CD8-positive, alpha-beta memory T cell (primary cell): ENCODE measurements at regions not wholly inside any gene's neighbourhood (a gene's known extent, or its start where the extent isn't known, plus 50 kb on each side); places are given as distances from the start of the nearest gene placed in this dataset.

Experiments
- CTCF ChIA-PET: fragments of 350-600 bp; sonication (Branson Sonifier 250); formaldehyde crosslinking; loops from one replicate; lab custom pipeline; 2021; ENCODE audit warnings: antibody characterized with exemption; lab: Charles Lee
- POLR2A ChIA-PET: fragments of 350-600 bp; sonication (Branson Sonifier 250); formaldehyde crosslinking; loops from one replicate; lab custom pipeline; 2021; ENCODE audit warnings: antibody characterized with exemption; lab: Charles Lee
- DNase-seq, 5 donors: peaks; one replicate each; pipeline versions ENCODE4 v3.0.0 to v3.0.0-alpha.2; 2020 to 2022; ENCODE audit warnings: mixed read lengths in 1 of 5
- H3K27ac ChIP-seq: one replicate; pipeline ENCODE4 v1.7.0; 2013; ENCODE audit warnings: low read depth, mild to moderate bottlenecking, low read length, moderate library complexity
- H3K27me3 ChIP-seq: 2 replicates; pipeline ENCODE4 v1.7.0; 2013; ENCODE audit warnings: low read length, mild to moderate bottlenecking; ENCODE audit not compliant: insufficient read depth, poor library complexity, severe bottlenecking
- H3K36me3 ChIP-seq: 2 replicates; pipeline ENCODE4 v1.7.0; 2013; ENCODE audit warnings: mild to moderate bottlenecking, low read length, moderate library complexity; ENCODE audit not compliant: insufficient read depth
- H3K4me1 ChIP-seq: 2 replicates; pipeline ENCODE4 v1.7.0; 2013; ENCODE audit warnings: mild to moderate bottlenecking, low read length, moderate library complexity; ENCODE audit not compliant: insufficient read depth
- H3K4me3 ChIP-seq: 2 replicates; pipeline ENCODE4 v1.7.0; 2013; ENCODE audit warnings: mild to moderate bottlenecking, low read length
- H3K9me3 ChIP-seq: 2 replicates; pipeline ENCODE4 v1.7.0; 2013; ENCODE audit warnings: mild to moderate bottlenecking, low read length
- H3K27ac Mint-ChIP-seq, 8 donors: one replicate each; pipeline ENCODE4 v1.8.0; 2020 to 2021; ENCODE audit warnings: mixed read lengths in 8 of 8, mild to moderate bottlenecking in 6 of 8, inconsistent platforms in 3 of 8, moderate library complexity in 3 of 8
- H3K27me3 Mint-ChIP-seq, 2 donors: one replicate each; pipeline ENCODE4 v1.8.0; 2020 to 2021; ENCODE audit warnings: mixed read lengths in 2 of 2, mild to moderate bottlenecking in 1 of 2, moderate library complexity in 1 of 2
- H3K36me3 Mint-ChIP-seq, 3 donors: one replicate each; pipeline ENCODE4 v1.8.0; 2020 to 2021; ENCODE audit warnings: mixed read lengths in 3 of 3, inconsistent platforms in 1 of 3, mild to moderate bottlenecking in 1 of 3
- H3K4me1 Mint-ChIP-seq, 3 donors: one replicate each; pipeline ENCODE4 v1.8.0; 2020 to 2021; ENCODE audit warnings: mixed read lengths in 3 of 3, inconsistent platforms in 1 of 3, mild to moderate bottlenecking in 1 of 3
- H3K4me3 Mint-ChIP-seq, 7 donors: one replicate each; pipeline ENCODE4 v1.8.0; 2020 to 2021; ENCODE audit warnings: mixed read lengths in 7 of 7, mild to moderate bottlenecking in 6 of 7, moderate library complexity in 4 of 7, inconsistent platforms in 2 of 7
- H3K9me3 Mint-ChIP-seq, 5 donors: one replicate each; pipeline ENCODE4 v1.8.0; 2020 to 2022; ENCODE audit warnings: mixed read lengths in 5 of 5, mild to moderate bottlenecking in 3 of 5, moderate library complexity in 2 of 5, inconsistent platforms in 1 of 5

- ChIA-PET CTCF (no interaction called here), POLR2A (no interaction called here)
- peaks cover 0 to 7% (median 0%) of the 10 kb centered on the region in 5 donors for H3K9me3 Mint-ChIP-seq
- no peaks in the 10 kb centered on the region for H3K4me1 Mint-ChIP-seq
- no peak overlapping the region for H3K4me3 Mint-ChIP-seq
- DNase-seq: no peak
- no peak overlapping the region for H3K27ac ChIP-seq
- H3K4me3 ChIP-seq: no peak overlapping the region
- H3K9me3 ChIP-seq: no peaks in the 10 kb centered on the region
- H3K27ac Mint-ChIP-seq: no peak overlapping the region
- no peaks in the 10 kb centered on the region for H3K4me1 ChIP-seq
- no peaks in the 10 kb centered on the region for H3K27me3 ChIP-seq
- no peaks in the 10 kb centered on the region for H3K36me3 ChIP-seq
- peaks cover 3 to 15% of the 10 kb centered on the region in 2 donors for H3K27me3 Mint-ChIP-seq
- no peaks in the 10 kb centered on the region for H3K36me3 Mint-ChIP-seq
Measured at GRCh38 chr1:30172299-30172694, 551.1 kb downstream of the MATN1 start.

GRCh38 chr1:30171537-30172298 is 551.7 kb downstream of the MATN1 start:
- ChIA-PET CTCF (no interaction called here), POLR2A (no interaction called here)
- Mint-ChIP-seq H3K4me3 (no peak overlapping the region), H3K27ac (no peak overlapping the region), H3K36me3 (no peaks in the 10 kb centered on the region), H3K27me3 (peaks cover 3 to 15% of the 10 kb centered on the region in 2 donors), H3K9me3 (peaks cover 0 to 1% (median 0%) of the 10 kb centered on the region in 5 donors), H3K4me1 (no peaks in the 10 kb centered on the region)
- H3K4me1 ChIP-seq: no peaks in the 10 kb centered on the region
- no peaks in the 10 kb centered on the region for H3K36me3 ChIP-seq
- no peak for DNase-seq
- H3K4me3 ChIP-seq: no peak overlapping the region
- no peaks in the 10 kb centered on the region for H3K27me3 ChIP-seq
- no peak overlapping the region for H3K27ac ChIP-seq
- no peaks in the 10 kb centered on the region for H3K9me3 ChIP-seq

GRCh38 chr1:30169269-30169668 is 554.1 kb downstream of the MATN1 start:
- Histone ChIP-seq H3K4me1 (no peaks in the 10 kb centered on the region), H3K27me3 (no peaks in the 10 kb centered on the region), H3K4me3 (no peak overlapping the region), H3K9me3 (no peaks in the 10 kb centered on the region), H3K27ac (no peak overlapping the region), H3K36me3 (no peaks in the 10 kb centered on the region)
- Mint-ChIP-seq H3K36me3 (no peaks in the 10 kb centered on the region), H3K9me3 (no peaks in the 10 kb centered on the region), H3K27ac (no peak overlapping the region), H3K4me3 (no peak overlapping the region), H3K4me1 (no peaks in the 10 kb centered on the region), H3K27me3 (peaks cover 4 to 17% of the 10 kb centered on the region in 2 donors)
- no peak for DNase-seq
- ChIA-PET POLR2A (no interaction called here), CTCF (no interaction called here)

GRCh38 chr1:30166174-30166573 is 557.2 kb downstream of the MATN1 start:
- H3K36me3 Mint-ChIP-seq: peaks cover 0 to 1% (median 0%) of the 10 kb centered on the region in 3 donors
- Histone ChIP-seq H3K9me3 (no peaks in the 10 kb centered on the region), H3K27me3 (no peaks in the 10 kb centered on the region), H3K27ac (no peak overlapping the region), H3K36me3 (no peaks in the 10 kb centered on the region), H3K4me3 (no peak overlapping the region), H3K4me1 (no peaks in the 10 kb centered on the region)
- ChIA-PET CTCF (no interaction called here), POLR2A (no interaction called here)
- no peak for DNase-seq
- H3K4me3 Mint-ChIP-seq: no peak overlapping the region
- peaks cover 0 to 2% (median 0%) of the 10 kb centered on the region in 5 donors for H3K9me3 Mint-ChIP-seq
- peaks cover 16 to 34% of the 10 kb centered on the region in 2 donors for H3K27me3 Mint-ChIP-seq
- H3K27ac Mint-ChIP-seq: no peak overlapping the region
- H3K4me1 Mint-ChIP-seq: no peaks in the 10 kb centered on the region

- H3K27ac ChIP-seq: no peak overlapping the region
- H3K9me3 ChIP-seq: no peaks in the 10 kb centered on the region
- peaks cover 0 to 1% (median 0%) of the 10 kb centered on the region in 3 donors for H3K36me3 Mint-ChIP-seq
- peaks cover 16 to 35% of the 10 kb centered on the region in 2 donors for H3K27me3 Mint-ChIP-seq
- H3K4me1 ChIP-seq: no peaks in the 10 kb centered on the region
- H3K4me3 Mint-ChIP-seq: no peak overlapping the region
- H3K27ac Mint-ChIP-seq: peak overlapping the region in 2 of 8 donors; percentile 49 to 56
- H3K4me1 Mint-ChIP-seq: no peaks in the 10 kb centered on the region
- ChIA-PET POLR2A (no interaction called here), CTCF (no interaction called here)
- H3K27me3 ChIP-seq: no peaks in the 10 kb centered on the region
- no peak for DNase-seq
- no peaks in the 10 kb centered on the region for H3K36me3 ChIP-seq
- H3K4me3 ChIP-seq: no peak overlapping the region
- H3K9me3 Mint-ChIP-seq: peaks cover 0 to 2% (median 0%) of the 10 kb centered on the region in 5 donors
Measured at GRCh38 chr1:30165116-30165515, 558.3 kb downstream of the MATN1 start.

GRCh38 chr1:30164693-30165092 is 558.7 kb downstream of the MATN1 start:
- Mint-ChIP-seq H3K4me1 (no peaks in the 10 kb centered on the region), H3K27me3 (peaks cover 16 to 36% of the 10 kb centered on the region in 2 donors), H3K9me3 (peaks cover 0 to 2% (median 0%) of the 10 kb centered on the region in 5 donors), H3K4me3 (no peak overlapping the region), H3K36me3 (peaks cover 0 to 1% (median 0%) of the 10 kb centered on the region in 3 donors), H3K27ac (no peak overlapping the region)
- DNase-seq: no peak
- no peak overlapping the region for H3K4me3 ChIP-seq
- ChIA-PET CTCF (no interaction called here), POLR2A (no interaction called here)
- H3K9me3 ChIP-seq: no peaks in the 10 kb centered on the region
- no peak overlapping the region for H3K27ac ChIP-seq
- H3K4me1 ChIP-seq: no peaks in the 10 kb centered on the region
- no peaks in the 10 kb centered on the region for H3K36me3 ChIP-seq
- H3K27me3 ChIP-seq: no peaks in the 10 kb centered on the region

- no peak for DNase-seq
- Histone ChIP-seq H3K27me3 (no peaks in the 10 kb centered on the region), H3K9me3 (no peaks in the 10 kb centered on the region), H3K36me3 (no peaks in the 10 kb centered on the region), H3K27ac (no peak overlapping the region), H3K4me1 (no peaks in the 10 kb centered on the region), H3K4me3 (no peak overlapping the region)
- CTCF ChIA-PET: no interaction called here
- Mint-ChIP-seq H3K4me3 (no peak overlapping the region), H3K27ac (peak overlapping the region in 1 of 8 donors; percentile 64), H3K36me3 (peaks cover 0 to 1% (median 0%) of the 10 kb centered on the region in 3 donors), H3K27me3 (peaks cover 19 to 50% of the 10 kb centered on the region in 2 donors), H3K9me3 (peaks cover 0 to 2% (median 0%) of the 10 kb centered on the region in 5 donors), H3K4me1 (no peaks in the 10 kb centered on the region)
- POLR2A ChIA-PET: no interaction called here
Measured at GRCh38 chr1:30162565-30162964, 560.8 kb downstream of the MATN1 start.

- no peak for DNase-seq
- Histone ChIP-seq H3K27me3 (no peaks in the 10 kb centered on the region), H3K36me3 (no peaks in the 10 kb centered on the region), H3K4me3 (no peak overlapping the region), H3K4me1 (no peaks in the 10 kb centered on the region), H3K27ac (no peak overlapping the region), H3K9me3 (no peaks in the 10 kb centered on the region)
- ChIA-PET CTCF (no interaction called here), POLR2A (no interaction called here)
- Mint-ChIP-seq H3K4me1 (no peaks in the 10 kb centered on the region), H3K27me3 (peaks cover 22 to 56% of the 10 kb centered on the region in 2 donors), H3K36me3 (peaks cover 0 to 1% (median 0%) of the 10 kb centered on the region in 3 donors), H3K27ac (peak overlapping the region in 1 of 8 donors; percentile 52), H3K4me3 (no peak overlapping the region), H3K9me3 (peaks cover 0 to 2% (median 0%) of the 10 kb centered on the region in 5 donors)
Measured at GRCh38 chr1:30161953-30162352, 561.4 kb downstream of the MATN1 start.
